ENCODE measurements at regions not wholly inside any gene's neighbourhood (a gene's known extent, or its start where the extent isn't known, plus 50 kb on each side); places are given as distances from the start of the nearest gene placed in this dataset.
"Not testable (repeated sequence)": the region's sequence is repeated elsewhere in the genome, so short reads cannot be mapped to it uniquely, and the experiment has no call there.

- not testable (repeated sequence) for DNase-seq (ENCODE audit: low spot score)
These were observed 824.7 kb downstream of the LRRTM4 start for GRCh38 chr2:76697439-76697838.

GRCh38 chr2:76692908-76693307 lies 829.3 kb downstream of the LRRTM4 start:
- no peak for DNase-seq (ENCODE audit: low spot score)

GRCh38 chr2:76688732-76689131 lies 833.4 kb downstream of the LRRTM4 start:
- no peak for DNase-seq (ENCODE audit: low spot score)

GRCh38 chr2:76687923-76688322 lies 834.3 kb downstream of the LRRTM4 start:
- DNase-seq (ENCODE audit: low spot score) = no peak

- no peak for DNase-seq (ENCODE audit: low spot score)
These were observed 837.4 kb downstream of the LRRTM4 start for GRCh38 chr2:76684756-76685155.

- no peak for DNase-seq (ENCODE audit: low spot score)
These were observed 843.2 kb downstream of the LRRTM4 start for GRCh38 chr2:76679025-76679396.

- DNase-seq (ENCODE audit: low spot score) = no peak
These were observed 843.7 kb downstream of the LRRTM4 start for GRCh38 chr2:76678383-76679024.

- no peak for DNase-seq (ENCODE audit: low spot score)
These were observed 847.0 kb downstream of the LRRTM4 start for GRCh38 chr2:76675212-76675611.

GRCh38 chr2:76672798-76673197 lies 849.4 kb downstream of the LRRTM4 start:
- no peak for DNase-seq (ENCODE audit: low spot score)

GRCh38 chr2:76669966-76670465 lies 852.2 kb downstream of the LRRTM4 start:
- no peak for DNase-seq (ENCODE audit: low spot score)

GRCh38 chr2:76668279-76668678 lies 853.9 kb downstream of the LRRTM4 start:
- DNase-seq (ENCODE audit: low spot score) = no peak

- no peak for DNase-seq (ENCODE audit: low spot score)
These were observed 854.3 kb downstream of the LRRTM4 start for GRCh38 chr2:76667821-76668271.

GRCh38 chr2:76642129-76642528 lies 880.0 kb downstream of the LRRTM4 start:
- DNase-seq (ENCODE audit: low spot score) = no peak

GRCh38 chr2:76641506-76641905 lies 880.7 kb downstream of the LRRTM4 start:
- DNase-seq (ENCODE audit: low spot score) = no peak

GRCh38 chr2:76640905-76641304 lies 881.3 kb downstream of the LRRTM4 start:
- DNase-seq (ENCODE audit: low spot score) = peak; percentile 5

GRCh38 chr2:76639171-76639680 lies 883.0 kb downstream of the LRRTM4 start:
- no peak for DNase-seq (ENCODE audit: low spot score)

- DNase-seq (ENCODE audit: low spot score) = no peak
These were observed 888.8 kb downstream of the LRRTM4 start for GRCh38 chr2:76633276-76633921.

GRCh38 chr2:76625101-76625500 lies 897.1 kb downstream of the LRRTM4 start:
- no peak for DNase-seq (ENCODE audit: low spot score)

GRCh38 chr2:76613330-76613729 lies 902.6 kb upstream of the GCFC2 start:
- DNase-seq (ENCODE audit: low spot score) = no peak

GRCh38 chr2:76612764-76613163 lies 902.0 kb upstream of the GCFC2 start:
- no peak for DNase-seq (ENCODE audit: low spot score)

- no peak for DNase-seq (ENCODE audit: low spot score)
These were observed 899.7 kb upstream of the GCFC2 start for GRCh38 chr2:76610451-76610850.

GRCh38 chr2:76599732-76600368 lies 889.1 kb upstream of the GCFC2 start:
- peak; percentile 90 for DNase-seq (ENCODE audit: low spot score)

- DNase-seq (ENCODE audit: low spot score) = no peak
These were observed 873.8 kb upstream of the GCFC2 start for GRCh38 chr2:76584474-76584873.

Data from RKO (cell line).